Ovary (tissue), 3 donors: ENCODE measurements at regions not wholly inside any gene's neighbourhood (a gene's known extent, or its start where the extent isn't known, plus 50 kb on each side); places are given as distances from the start of the nearest gene placed in this dataset.

Experiments used
- EP300 ChIP-seq: sonication (generic); formaldehyde crosslinking; IDR thresholded peaks from one replicate; pipeline ENCODE4 v1.6.1; 2017; ENCODE audit warnings: antibody characterized with exemption
- POLR2A ChIP-seq: fragments of 450-650 bp; IDR thresholded peaks from one replicate; pipeline ENCODE4 v1.6.1; 2017; ENCODE audit warnings: antibody characterized with exemption, mild to moderate bottlenecking, moderate library complexity
- TF ChIP-seq, protein P1 (sequence below), 3 donors: fragments of 450-650 bp in 2 of 3; fragments of 200-600 bp in 1 of 3; IDR thresholded peaks; one replicate each; pipeline versions ENCODE4 v1.5.1 to v1.8.0; 2016 to 2022; ENCODE audit warnings: antibody characterized with exemption in 3 of 3, mild to moderate bottlenecking in 1 of 3
- donor health status: DM: no; HTN: no; CAD: no.

DNA sequence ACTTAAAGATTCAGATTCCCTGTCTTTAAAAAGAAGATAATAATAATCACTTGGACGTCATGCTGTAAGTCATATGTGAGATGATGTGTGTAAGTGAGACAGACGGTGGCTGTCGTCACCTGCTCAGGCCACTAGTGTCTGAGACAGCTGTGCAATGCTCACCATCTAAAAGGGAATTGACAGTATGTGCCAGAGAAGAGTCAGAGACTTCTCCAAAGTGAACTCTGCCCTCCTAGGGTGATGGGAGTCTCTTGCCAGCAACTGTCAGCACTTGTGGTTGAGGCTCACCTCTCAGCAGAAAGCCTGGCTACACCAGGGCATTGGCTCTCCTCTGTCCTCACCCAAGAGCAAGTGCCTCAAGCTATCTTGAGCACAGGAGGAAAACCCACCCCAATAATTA, 131.6 kb upstream of the DNAJC10 start:
- TF ChIP-seq, protein P1, sequence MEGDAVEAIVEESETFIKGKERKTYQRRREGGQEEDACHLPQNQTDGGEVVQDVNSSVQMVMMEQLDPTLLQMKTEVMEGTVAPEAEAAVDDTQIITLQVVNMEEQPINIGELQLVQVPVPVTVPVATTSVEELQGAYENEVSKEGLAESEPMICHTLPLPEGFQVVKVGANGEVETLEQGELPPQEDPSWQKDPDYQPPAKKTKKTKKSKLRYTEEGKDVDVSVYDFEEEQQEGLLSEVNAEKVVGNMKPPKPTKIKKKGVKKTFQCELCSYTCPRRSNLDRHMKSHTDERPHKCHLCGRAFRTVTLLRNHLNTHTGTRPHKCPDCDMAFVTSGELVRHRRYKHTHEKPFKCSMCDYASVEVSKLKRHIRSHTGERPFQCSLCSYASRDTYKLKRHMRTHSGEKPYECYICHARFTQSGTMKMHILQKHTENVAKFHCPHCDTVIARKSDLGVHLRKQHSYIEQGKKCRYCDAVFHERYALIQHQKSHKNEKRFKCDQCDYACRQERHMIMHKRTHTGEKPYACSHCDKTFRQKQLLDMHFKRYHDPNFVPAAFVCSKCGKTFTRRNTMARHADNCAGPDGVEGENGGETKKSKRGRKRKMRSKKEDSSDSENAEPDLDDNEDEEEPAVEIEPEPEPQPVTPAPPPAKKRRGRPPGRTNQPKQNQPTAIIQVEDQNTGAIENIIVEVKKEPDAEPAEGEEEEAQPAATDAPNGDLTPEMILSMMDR (IDR thresholded peaks at IDR 0.05), result no peak
- TF ChIP-seq EP300 (no peak), POLR2A (no peak)
